ENCODE measurements at regions not wholly inside any gene's neighbourhood (a gene's known extent, or its start where the extent isn't known, plus 50 kb on each side); places are given as distances from the start of the nearest gene placed in this dataset.

- no peak for TF ChIP-seq CTCF (IDR thresholded peaks at IDR 0.05)
- TF ChIP-seq POLR2A (IDR thresholded peaks at IDR 0.05) = no peak
These were observed 327.5 kb upstream of the JAG1 start for GRCh38 chr20:11001302-11001701.

Data from Peyer's patch (tissue), 4 donors.